MM.1S (cell line): ENCODE measurements at regions not wholly inside any gene's neighbourhood (a gene's known extent, or its start where the extent isn't known, plus 50 kb on each side); places are given as distances from the start of the nearest gene placed in this dataset.

ENCODE experiments used
- EZH2 ChIP-seq: fragments of 300-600 bp; sonication (generic); optimal IDR thresholded peaks from 2 replicates; pipeline ENCODE3; 2017; ENCODE audit warnings: low read depth, mild to moderate bottlenecking, antibody characterized with exemption, low read length, mixed read lengths
- EZH2phosphoT487 ChIP-seq: fragments of 300-600 bp; sonication (generic); IDR thresholded peaks from 2 replicates; pipeline ENCODE4 v1.6.1; 2018; ENCODE audit warnings: antibody characterized with exemption, low read length
- TF ChIP-seq, protein P1 (sequence below): fragments of 300-600 bp; sonication (generic); IDR thresholded peaks from 2 replicates; pipeline ENCODE4 v1.5.1; 2016; ENCODE audit warnings: antibody characterized with exemption, low read length, mixed read lengths

DNA sequence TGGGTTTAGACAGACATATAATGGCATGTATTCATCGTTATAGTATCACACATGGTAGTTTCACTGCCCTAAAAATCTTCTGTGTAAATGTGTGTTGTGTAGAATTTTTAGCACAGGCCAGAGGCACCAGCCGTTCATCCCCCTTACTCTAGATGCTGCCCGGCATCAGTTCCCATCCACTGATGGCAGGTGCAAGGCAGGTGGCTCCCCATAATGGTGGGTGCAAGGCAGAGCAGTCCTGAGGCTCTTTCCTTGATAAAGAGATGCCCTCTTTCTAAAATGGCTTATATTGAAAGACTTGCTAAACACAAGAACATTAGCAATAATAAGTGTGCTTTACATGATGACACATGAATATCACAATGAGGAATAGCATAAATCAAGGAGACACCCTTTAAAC is 508.5 kb downstream of the EPHA4 start:
- TF ChIP-seq, protein P1, sequence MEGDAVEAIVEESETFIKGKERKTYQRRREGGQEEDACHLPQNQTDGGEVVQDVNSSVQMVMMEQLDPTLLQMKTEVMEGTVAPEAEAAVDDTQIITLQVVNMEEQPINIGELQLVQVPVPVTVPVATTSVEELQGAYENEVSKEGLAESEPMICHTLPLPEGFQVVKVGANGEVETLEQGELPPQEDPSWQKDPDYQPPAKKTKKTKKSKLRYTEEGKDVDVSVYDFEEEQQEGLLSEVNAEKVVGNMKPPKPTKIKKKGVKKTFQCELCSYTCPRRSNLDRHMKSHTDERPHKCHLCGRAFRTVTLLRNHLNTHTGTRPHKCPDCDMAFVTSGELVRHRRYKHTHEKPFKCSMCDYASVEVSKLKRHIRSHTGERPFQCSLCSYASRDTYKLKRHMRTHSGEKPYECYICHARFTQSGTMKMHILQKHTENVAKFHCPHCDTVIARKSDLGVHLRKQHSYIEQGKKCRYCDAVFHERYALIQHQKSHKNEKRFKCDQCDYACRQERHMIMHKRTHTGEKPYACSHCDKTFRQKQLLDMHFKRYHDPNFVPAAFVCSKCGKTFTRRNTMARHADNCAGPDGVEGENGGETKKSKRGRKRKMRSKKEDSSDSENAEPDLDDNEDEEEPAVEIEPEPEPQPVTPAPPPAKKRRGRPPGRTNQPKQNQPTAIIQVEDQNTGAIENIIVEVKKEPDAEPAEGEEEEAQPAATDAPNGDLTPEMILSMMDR = no peak
- TF ChIP-seq EZH2phosphoT487 = no peak
- no peak for TF ChIP-seq EZH2
